Breast epithelium (tissue), 3 donors: ENCODE measurements at regions not wholly inside any gene's neighbourhood (a gene's known extent, or its start where the extent isn't known, plus 50 kb on each side); places are given as distances from the start of the nearest gene placed in this dataset.

Experiments
- CTCF ChIP-seq, 3 donors: fragments of 450-650 bp; IDR thresholded peaks; one replicate each; pipeline ENCODE4 v1.5.1; 2016 to 2017; ENCODE audit warnings: antibody characterized with exemption in 3 of 3, mild to moderate bottlenecking in 3 of 3, moderate library complexity in 3 of 3
- POLR2A ChIP-seq: fragments of 450-650 bp; IDR thresholded peaks from one replicate; pipeline ENCODE4 v1.6.1; 2016; ENCODE audit warnings: antibody characterized with exemption, mild to moderate bottlenecking, moderate library complexity
- POLR2AphosphoS5 ChIP-seq, 3 donors: sonication (generic); formaldehyde crosslinking; IDR thresholded peaks; one replicate each; pipeline ENCODE4 v1.6.1; 2017; ENCODE audit warnings: antibody characterized with exemption in 3 of 3

- no peak for TF ChIP-seq CTCF (IDR thresholded peaks at IDR 0.05)
- no peak for TF ChIP-seq POLR2AphosphoS5 (IDR thresholded peaks at IDR 0.05)
- TF ChIP-seq POLR2A = no peak
These were observed 639.7 kb downstream of the TBC1D22A start for GRCh38 chr22:47401976-47402770.
